Testis (tissue), 2 donors: ENCODE measurements at regions not wholly inside any gene's neighbourhood (a gene's known extent, or its start where the extent isn't known, plus 50 kb on each side); places are given as distances from the start of the nearest gene placed in this dataset.

Experiments used
- CTCF ChIP-seq, 3 experiments: fragments of 450-650 bp in 2 of 3; fragments of 200-600 bp in 1 of 3; sonication (generic) in 1 of 3; IDR thresholded peaks; one replicate each; pipeline ENCODE4 v1.5.1; 2016 to 2019; ENCODE audit warnings: antibody characterized with exemption in 3 of 3, mild to moderate bottlenecking in 2 of 3, moderate library complexity in 1 of 3
- POLR2A ChIP-seq: fragments of 450-650 bp; IDR thresholded peaks from one replicate; pipeline ENCODE4 v1.6.1; 2017; ENCODE audit warnings: antibody characterized with exemption, mild to moderate bottlenecking, moderate library complexity

- TF ChIP-seq CTCF (IDR thresholded peaks at IDR 0.05) (no peak), POLR2A (no peak)
Measured at GRCh38 chr16:35689764-35690163, 2230.4 kb downstream of the TP53TG3F start.
